NT2/D1 (cell line): ENCODE measurements at regions not wholly inside any gene's neighbourhood (a gene's known extent, or its start where the extent isn't known, plus 50 kb on each side); places are given as distances from the start of the nearest gene placed in this dataset.

Experiments used
- SUZ12 ChIP-seq: IDR thresholded peaks from 2 replicates; pipeline ENCODE4 v1.6.1; 2011; ENCODE audit not compliant: insufficient read length, insufficient read depth; ENCODE audit errors: extremely low read depth
- YY1 ChIP-seq: IDR thresholded peaks from 2 replicates; pipeline ENCODE4 v1.6.1; 2011; ENCODE audit not compliant: insufficient read length, insufficient read depth
- ZNF274 ChIP-seq: IDR thresholded peaks from 2 replicates; pipeline ENCODE4 v1.6.1; 2011; ENCODE audit warnings: mild to moderate bottlenecking, low read depth, low read length

DNA sequence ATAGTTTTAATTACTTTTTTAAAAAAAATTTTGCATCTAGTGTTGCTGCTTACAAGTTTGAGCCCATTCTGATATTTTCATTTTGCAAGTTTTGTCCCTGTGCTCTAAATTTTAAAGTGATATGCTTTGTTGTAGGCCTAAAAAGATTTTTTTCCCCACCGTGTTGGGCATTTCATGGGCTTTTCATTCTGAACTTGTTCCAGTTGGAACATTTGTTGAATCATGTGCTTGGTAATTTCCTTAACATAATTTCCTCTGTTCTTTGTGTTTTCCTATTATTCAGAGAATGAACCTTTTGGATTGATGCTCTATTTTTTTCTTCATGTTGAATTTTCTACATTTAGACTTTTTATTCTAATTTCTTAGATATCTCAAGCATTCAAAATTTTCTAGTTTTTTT, 206.4 kb upstream of the SPRY2 start:
- TF ChIP-seq YY1 (no peak), ZNF274 (no peak), SUZ12 (no peak)
